PC-9 (cell line): ENCODE measurements at regions not wholly inside any gene's neighbourhood (a gene's known extent, or its start where the extent isn't known, plus 50 kb on each side); places are given as distances from the start of the nearest gene placed in this dataset.

Experiments
- CTCF ChIP-seq: fragments of 200-600 bp; sonication (generic); conservative IDR thresholded peaks from 2 replicates; pipeline ENCODE4 v1.6.1; 2017; ENCODE audit warnings: mixed run types, antibody characterized with exemption, mild to moderate bottlenecking, moderate library complexity
- EZH2 ChIP-seq: fragments of 200-600 bp; sonication (generic); IDR thresholded peaks from 2 replicates; pipeline ENCODE4 v1.8.0; 2017; ENCODE audit warnings: antibody characterized with exemption, low read depth

- no peak for TF ChIP-seq CTCF
- TF ChIP-seq EZH2: no peak
Observed at GRCh38 chr5:122236270-122237040, 75.6 kb upstream of the SNCAIP start.
